ENCODE measurements at regions not wholly inside any gene's neighbourhood (a gene's known extent, or its start where the extent isn't known, plus 50 kb on each side); places are given as distances from the start of the nearest gene placed in this dataset.

GRCh38 chr7:35430547-35431153 lies 176.8 kb upstream of the TBX20 start:
- Histone ChIP-seq H3K36me3 (ENCODE audit: control insufficient read depth in 3 of 3, insufficient read depth in 2 of 3, low read depth in 1 of 3, low read length in 3 of 3) (no peaks in the 10 kb centered on the region), H3K4me3 (ENCODE audit: low read depth in 1 of 3, low read length in 3 of 3) (no peak overlapping the region), H3K27me3 (ENCODE audit: control insufficient read depth in 3 of 3, insufficient read depth in 3 of 3, low read length in 3 of 3) (peaks cover 0 to 3% (median 0%) of the 10 kb centered on the region in 3 donors), H3K27ac (ENCODE audit: low read depth in 1 of 3, low read length in 2 of 3) (no peak overlapping the region), H3K4me1 (ENCODE audit: control insufficient read depth in 3 of 3, insufficient read depth in 2 of 3, low read depth in 1 of 3, low read length in 2 of 3) (no peaks in the 10 kb centered on the region), H3K9me3 (ENCODE audit: control insufficient read depth in 2 of 2, insufficient read depth in 1 of 2, low read depth in 1 of 2, low read length in 1 of 2) (peaks cover 0 to 21% of the 10 kb centered on the region in 2 donors)
- WGBS, 3 donors: 58 to 68% (median 67%) methylated on average over 7 of the region's 7 CpGs
- DNase-seq (no peak), FAIRE-seq (no peak)

- Histone ChIP-seq H3K27me3 (ENCODE audit: control insufficient read depth in 3 of 3, insufficient read depth in 3 of 3, low read length in 3 of 3) (peaks cover 0 to 3% (median 0%) of the 10 kb centered on the region in 3 donors), H3K27ac (ENCODE audit: low read depth in 1 of 3, low read length in 2 of 3) (no peak overlapping the region), H3K4me1 (ENCODE audit: control insufficient read depth in 3 of 3, insufficient read depth in 2 of 3, low read depth in 1 of 3, low read length in 2 of 3) (no peaks in the 10 kb centered on the region), H3K9me3 (ENCODE audit: control insufficient read depth in 2 of 2, insufficient read depth in 1 of 2, low read depth in 1 of 2, low read length in 1 of 2) (peaks cover 0 to 12% of the 10 kb centered on the region in 2 donors), H3K4me3 (ENCODE audit: low read depth in 1 of 3, low read length in 3 of 3) (no peak overlapping the region), H3K36me3 (ENCODE audit: control insufficient read depth in 3 of 3, insufficient read depth in 2 of 3, low read depth in 1 of 3, low read length in 3 of 3) (no peaks in the 10 kb centered on the region)
- FAIRE-seq (no peak), DNase-seq (peak; percentile 46 to 54)
- WGBS, 3 donors: 35 to 48% (median 37%) methylated on average over 4 of the region's 4 CpGs
Observed at GRCh38 chr7:35424869-35425495, 171.1 kb upstream of the TBX20 start.

GRCh38 chr7:35424440-35424839 lies 170.5 kb upstream of the TBX20 start:
- no peak overlapping the region for H3K4me3 ChIP-seq (ENCODE audit: low read depth in 1 of 3, low read length in 3 of 3)
- H3K27me3 ChIP-seq (ENCODE audit: control insufficient read depth in 3 of 3, insufficient read depth in 3 of 3, low read length in 3 of 3): peaks cover 0 to 3% (median 0%) of the 10 kb centered on the region in 3 donors
- FAIRE-seq: no peak
- no peak overlapping the region for H3K27ac ChIP-seq (ENCODE audit: low read depth in 1 of 3, low read length in 2 of 3)
- no peaks in the 10 kb centered on the region for H3K36me3 ChIP-seq (ENCODE audit: control insufficient read depth in 3 of 3, insufficient read depth in 2 of 3, low read depth in 1 of 3, low read length in 3 of 3)
- 74 to 85% (median 82%) methylated on average over 4 of the region's 4 CpGs for WGBS, 3 donors
- peaks cover 0 to 7% of the 10 kb centered on the region in 2 donors for H3K9me3 ChIP-seq (ENCODE audit: control insufficient read depth in 2 of 2, insufficient read depth in 1 of 2, low read depth in 1 of 2, low read length in 1 of 2)
- no peak for DNase-seq
- H3K4me1 ChIP-seq (ENCODE audit: control insufficient read depth in 3 of 3, insufficient read depth in 2 of 3, low read depth in 1 of 3, low read length in 2 of 3): no peaks in the 10 kb centered on the region

GRCh38 chr7:35422715-35423114 lies 168.8 kb upstream of the TBX20 start:
- no peak overlapping the region for H3K27ac ChIP-seq (ENCODE audit: low read depth in 1 of 3, low read length in 2 of 3)
- FAIRE-seq: no peak
- 87 to 96% (median 94%) methylated on average over 2 of the region's 2 CpGs for WGBS, 3 donors

GRCh38 chr7:35420656-35421055 lies 166.8 kb upstream of the TBX20 start:
- Histone ChIP-seq H3K9me3 (ENCODE audit: control insufficient read depth in 2 of 2, insufficient read depth in 1 of 2, low read depth in 1 of 2, low read length in 1 of 2) (no peaks in the 10 kb centered on the region), H3K4me3 (ENCODE audit: low read depth in 1 of 3, low read length in 3 of 3) (no peak overlapping the region), H3K27ac (ENCODE audit: low read depth in 1 of 3, low read length in 2 of 3) (no peak overlapping the region), H3K4me1 (ENCODE audit: control insufficient read depth in 3 of 3, insufficient read depth in 2 of 3, low read depth in 1 of 3, low read length in 2 of 3) (no peaks in the 10 kb centered on the region), H3K27me3 (ENCODE audit: control insufficient read depth in 3 of 3, insufficient read depth in 3 of 3, low read length in 3 of 3) (peaks cover 0 to 16% (median 0%) of the 10 kb centered on the region in 3 donors), H3K36me3 (ENCODE audit: control insufficient read depth in 3 of 3, insufficient read depth in 2 of 3, low read depth in 1 of 3, low read length in 3 of 3) (no peaks in the 10 kb centered on the region)
- 31 to 35% (median 32%) methylated on average over 4 of the region's 4 CpGs for WGBS, 3 donors
- no peak for FAIRE-seq
- peak; percentile 19 to 21 for DNase-seq

More at GRCh38 chr7:35422715-35423114, 168.8 kb upstream of the TBX20 start:
- DNase-seq: no peak
- Histone ChIP-seq H3K36me3 (ENCODE audit: control insufficient read depth in 3 of 3, insufficient read depth in 2 of 3, low read depth in 1 of 3, low read length in 3 of 3) (no peaks in the 10 kb centered on the region), H3K4me1 (ENCODE audit: control insufficient read depth in 3 of 3, insufficient read depth in 2 of 3, low read depth in 1 of 3, low read length in 2 of 3) (no peaks in the 10 kb centered on the region), H3K9me3 (ENCODE audit: control insufficient read depth in 2 of 2, insufficient read depth in 1 of 2, low read depth in 1 of 2, low read length in 1 of 2) (peaks cover 0 to 4% of the 10 kb centered on the region in 2 donors), H3K27me3 (ENCODE audit: control insufficient read depth in 3 of 3, insufficient read depth in 3 of 3, low read length in 3 of 3) (peaks cover 0 to 8% (median 0%) of the 10 kb centered on the region in 3 donors), H3K4me3 (ENCODE audit: low read depth in 1 of 3, low read length in 3 of 3) (no peak overlapping the region)

GRCh38 chr7:35419391-35419755 lies 165.5 kb upstream of the TBX20 start:
- H3K4me1 ChIP-seq (ENCODE audit: control insufficient read depth in 3 of 3, insufficient read depth in 2 of 3, low read depth in 1 of 3, low read length in 2 of 3): no peaks in the 10 kb centered on the region
- no peaks in the 10 kb centered on the region for H3K9me3 ChIP-seq (ENCODE audit: control insufficient read depth in 2 of 2, insufficient read depth in 1 of 2, low read depth in 1 of 2, low read length in 1 of 2)
- no peak overlapping the region for H3K4me3 ChIP-seq (ENCODE audit: low read depth in 1 of 3, low read length in 3 of 3)
- DNase-seq (no peak), FAIRE-seq (no peak)
- H3K27me3 ChIP-seq (ENCODE audit: control insufficient read depth in 3 of 3, insufficient read depth in 3 of 3, low read length in 3 of 3): peaks cover 0 to 17% (median 0%) of the 10 kb centered on the region in 3 donors
- 58 to 69% (median 68%) methylated on average over 5 of the region's 5 CpGs for WGBS, 3 donors
- H3K36me3 ChIP-seq (ENCODE audit: control insufficient read depth in 3 of 3, insufficient read depth in 2 of 3, low read depth in 1 of 3, low read length in 3 of 3): no peaks in the 10 kb centered on the region
- no peak overlapping the region for H3K27ac ChIP-seq (ENCODE audit: low read depth in 1 of 3, low read length in 2 of 3)

- FAIRE-seq (no peak), DNase-seq (no peak)
- WGBS, 3 donors: 69 to 74% (median 71%) methylated on average over 23 to 24 of the region's 24 CpGs
Observed at GRCh38 chr7:35418716-35419390, 165.0 kb upstream of the TBX20 start.

GRCh38 chr7:35416568-35416967 lies 162.7 kb upstream of the TBX20 start:
- FAIRE-seq (no peak), DNase-seq (no peak)
- H3K9me3 ChIP-seq (ENCODE audit: control insufficient read depth in 2 of 2, insufficient read depth in 1 of 2, low read depth in 1 of 2, low read length in 1 of 2): no peaks in the 10 kb centered on the region
- H3K4me1 ChIP-seq (ENCODE audit: control insufficient read depth in 3 of 3, insufficient read depth in 2 of 3, low read depth in 1 of 3, low read length in 2 of 3): no peaks in the 10 kb centered on the region
- no peak overlapping the region for H3K4me3 ChIP-seq (ENCODE audit: low read depth in 1 of 3, low read length in 3 of 3)
- no peaks in the 10 kb centered on the region for H3K36me3 ChIP-seq (ENCODE audit: control insufficient read depth in 3 of 3, insufficient read depth in 2 of 3, low read depth in 1 of 3, low read length in 3 of 3)
- WGBS, 3 donors: 93 to 95% (median 93%) methylated on average over 2 of the region's 2 CpGs
- no peak overlapping the region for H3K27ac ChIP-seq (ENCODE audit: low read depth in 1 of 3, low read length in 2 of 3)
- peaks cover 0 to 17% (median 0%) of the 10 kb centered on the region in 3 donors for H3K27me3 ChIP-seq (ENCODE audit: control insufficient read depth in 3 of 3, insufficient read depth in 3 of 3, low read length in 3 of 3)

More at GRCh38 chr7:35418716-35419390, 165.0 kb upstream of the TBX20 start:
- no peaks in the 10 kb centered on the region for H3K36me3 ChIP-seq (ENCODE audit: control insufficient read depth in 3 of 3, insufficient read depth in 2 of 3, low read depth in 1 of 3, low read length in 3 of 3)
- peaks cover 0 to 17% (median 0%) of the 10 kb centered on the region in 3 donors for H3K27me3 ChIP-seq (ENCODE audit: control insufficient read depth in 3 of 3, insufficient read depth in 3 of 3, low read length in 3 of 3)
- H3K4me3 ChIP-seq (ENCODE audit: low read depth in 1 of 3, low read length in 3 of 3): no peak overlapping the region
- H3K9me3 ChIP-seq (ENCODE audit: control insufficient read depth in 2 of 2, insufficient read depth in 1 of 2, low read depth in 1 of 2, low read length in 1 of 2): no peaks in the 10 kb centered on the region
- no peak overlapping the region for H3K27ac ChIP-seq (ENCODE audit: low read depth in 1 of 3, low read length in 2 of 3)
- no peaks in the 10 kb centered on the region for H3K4me1 ChIP-seq (ENCODE audit: control insufficient read depth in 3 of 3, insufficient read depth in 2 of 3, low read depth in 1 of 3, low read length in 2 of 3)
